ENCODE measurements at regions not wholly inside any gene's neighbourhood (a gene's known extent, or its start where the extent isn't known, plus 50 kb on each side); places are given as distances from the start of the nearest gene placed in this dataset.
A peak's percentile ranks its signal among the peaks of the same experiment; 100 is the strongest.

- DNase-seq (ENCODE audit: low read depth), result peak; percentile 0
Measured at GRCh38 chrX:26376037-26376708, 160.2 kb downstream of the MAGEB5 start.

DNA sequence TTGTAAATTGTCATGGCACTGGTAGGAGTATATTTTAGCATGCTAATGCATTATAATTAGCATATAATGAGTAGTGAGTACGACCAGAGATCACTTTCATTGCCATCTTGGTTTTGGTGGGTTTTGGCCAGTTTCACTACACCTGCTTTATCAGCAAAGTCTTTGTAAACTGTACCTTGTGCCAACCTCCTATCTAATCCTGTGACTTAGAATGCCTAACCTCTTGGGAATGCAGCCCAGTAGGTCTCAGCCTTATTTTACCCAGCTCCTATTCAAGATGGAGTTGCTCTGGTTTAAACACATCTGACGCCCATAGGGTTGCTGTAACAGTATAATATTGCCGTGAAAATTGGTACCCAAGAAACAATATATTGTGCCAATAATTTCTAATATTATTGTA lies 159.4 kb downstream of the MAGEB5 start:
- no peak for DNase-seq (ENCODE audit: low read depth)

GRCh38 chrX:26373829-26374228 lies 157.9 kb downstream of the MAGEB5 start:
- no peak for DNase-seq (ENCODE audit: low read depth)

DNA sequence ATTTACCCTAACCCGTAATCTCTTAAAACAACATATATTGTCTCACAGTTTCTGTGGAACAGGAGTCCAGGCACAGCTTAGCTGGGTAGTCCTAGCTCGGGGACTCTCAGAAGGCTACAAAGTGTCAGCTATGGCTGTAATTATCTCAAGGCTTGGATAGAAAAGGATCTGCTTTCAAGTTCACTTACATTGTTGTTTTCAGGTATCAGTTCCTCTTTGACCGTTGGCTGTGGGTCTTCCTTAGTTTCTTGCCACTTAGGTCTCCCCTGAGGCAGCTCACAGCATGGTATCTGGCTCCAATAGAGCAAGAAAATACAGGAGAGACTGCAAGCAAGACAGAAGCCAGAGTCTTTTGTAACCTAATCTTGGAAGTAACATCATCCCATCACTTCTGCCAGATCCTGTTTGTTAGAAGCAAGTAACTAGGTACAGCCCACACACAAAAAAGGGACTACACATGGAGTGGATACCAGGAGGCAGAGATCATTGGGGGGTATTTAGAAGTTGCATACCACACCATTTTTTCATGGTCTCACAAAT lies 137.0 kb downstream of the MAGEB5 start:
- no peak for DNase-seq (ENCODE audit: low read depth)

GRCh38 chrX:26347171-26347570 lies 131.2 kb downstream of the MAGEB5 start:
- no peak for DNase-seq (ENCODE audit: low read depth)

DNA sequence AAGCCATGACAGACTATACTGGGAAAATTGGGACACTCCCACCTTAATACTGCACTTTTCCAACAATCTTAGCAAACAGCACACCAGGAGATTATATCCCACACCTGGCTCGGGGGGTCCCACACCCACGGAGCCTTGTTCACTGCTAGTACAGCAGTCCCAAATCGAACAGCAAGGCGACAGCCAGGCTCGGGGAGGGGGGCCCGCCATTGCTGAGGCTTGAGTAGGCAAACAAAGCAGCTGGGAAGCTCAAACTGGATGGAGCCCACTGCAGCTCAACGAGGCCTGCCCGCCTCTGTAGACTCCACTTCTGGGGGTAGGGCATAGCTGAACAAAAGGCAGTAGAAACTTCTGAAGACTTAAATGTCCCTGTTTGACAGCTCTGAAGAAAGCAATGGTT lies 118.3 kb downstream of the MAGEB5 start:
- no peak for DNase-seq (ENCODE audit: low read depth)

DNA sequence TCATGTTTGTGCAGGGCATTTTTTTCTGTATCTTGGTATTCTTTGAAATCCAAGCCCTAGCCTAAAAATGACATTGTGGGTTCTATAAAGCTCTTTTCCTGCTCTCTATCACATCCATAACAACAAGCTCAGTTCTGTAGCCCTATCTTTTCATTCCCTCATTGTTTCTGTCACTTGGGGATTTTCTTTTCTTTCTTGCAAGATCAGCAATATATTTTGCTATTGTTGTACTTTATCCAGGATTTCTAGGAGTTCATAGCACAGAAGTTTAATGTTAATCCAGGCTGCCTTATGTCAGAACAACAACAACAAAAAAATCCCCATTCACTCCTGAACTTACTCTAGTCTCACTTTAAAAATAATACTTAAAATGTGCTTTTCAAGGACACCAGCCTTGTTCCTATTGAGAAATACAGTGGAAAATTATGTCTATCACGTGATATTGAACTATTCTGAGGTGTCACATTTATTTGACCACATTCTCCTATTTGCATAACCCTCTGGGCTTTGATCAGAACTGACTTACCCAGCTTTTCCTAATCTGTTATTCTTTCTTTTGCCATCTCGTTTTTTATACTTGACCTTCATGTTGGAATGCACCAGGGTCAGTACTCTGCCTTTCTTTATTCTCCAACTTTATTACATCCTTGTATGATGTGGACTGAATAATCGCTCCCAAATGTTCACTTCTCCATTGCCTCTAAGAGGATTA lies 112.8 kb downstream of the MAGEB5 start:
- peak; percentile 36 for DNase-seq (ENCODE audit: low read depth)

GRCh38 chrX:26309262-26309661 lies 93.3 kb downstream of the MAGEB5 start:
- DNase-seq (ENCODE audit: low read depth), result no peak

- DNase-seq (ENCODE audit: low read depth), result no peak
Measured at GRCh38 chrX:26295425-26295824, 79.5 kb downstream of the MAGEB5 start.

DNA sequence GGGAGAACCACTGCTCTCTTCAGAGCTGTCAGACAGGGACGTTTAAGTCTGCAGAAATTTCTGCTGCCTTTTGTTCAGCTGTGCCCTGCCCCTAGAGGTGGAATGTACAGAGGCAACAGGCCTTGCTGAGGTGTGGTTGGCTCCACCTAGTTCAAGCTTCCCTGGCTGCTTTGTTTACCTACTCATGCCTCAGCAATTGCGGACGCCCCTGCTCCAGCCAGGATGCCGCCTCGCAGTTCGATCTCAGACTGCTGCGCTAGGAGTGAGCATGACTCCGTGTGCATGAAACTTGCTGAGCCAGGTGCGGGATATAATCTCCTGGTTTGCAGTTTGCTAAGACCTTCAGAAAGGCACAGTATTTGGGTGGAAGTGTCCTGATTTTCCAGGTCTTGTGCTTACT lies 70.9 kb downstream of the MAGEB5 start:
- no peak for DNase-seq (ENCODE audit: low read depth)
